T-helper 17 cell (primary cell): ENCODE measurements at regions not wholly inside any gene's neighbourhood (a gene's known extent, or its start where the extent isn't known, plus 50 kb on each side); places are given as distances from the start of the nearest gene placed in this dataset.

Source experiments
- ATAC-seq: fragments of 150-1000 bp; cut with Tn5 transposase; 2 replicates; pipeline ENCODE4 v1.10.0; 2021; ENCODE audit warnings: mild to moderate bottlenecking, moderate library complexity
- DNase-seq, 3 donors: peaks; one replicate each; pipeline versions ENCODE4 v3.0.0 to v3.0.0-alpha.2; 2020 to 2021
- H3K9me3 ChIP-seq: one replicate; pipeline ENCODE4 v1.7.0; 2013; ENCODE audit warnings: low read length, mild to moderate bottlenecking; ENCODE audit not compliant: control insufficient read depth, poor library complexity, severe bottlenecking
- H3K27ac Mint-ChIP-seq: one replicate; pipeline ENCODE4 v1.8.0; 2022; ENCODE audit warnings: mild to moderate bottlenecking, moderate library complexity, mixed read lengths
- H3K27me3 Mint-ChIP-seq: one replicate; pipeline ENCODE4 v1.8.0; 2022; ENCODE audit warnings: mixed read lengths
- H3K36me3 Mint-ChIP-seq: one replicate; pipeline ENCODE4 v1.8.0; 2022; ENCODE audit warnings: low read depth, mixed read lengths
- H3K4me1 Mint-ChIP-seq: one replicate; pipeline ENCODE4 v1.8.0; 2022; ENCODE audit warnings: mild to moderate bottlenecking, mixed read lengths
- H3K4me3 Mint-ChIP-seq: one replicate; pipeline ENCODE4 v1.8.0; 2022; ENCODE audit warnings: mild to moderate bottlenecking, moderate library complexity, mixed read lengths

- Mint-ChIP-seq H3K36me3 (peaks cover 2% of the 10 kb centered on the region), H3K27ac (no peak overlapping the region), H3K27me3 (no peaks in the 10 kb centered on the region), H3K4me3 (no peak overlapping the region), H3K4me1 (peaks cover 31% of the 10 kb centered on the region)
- no peaks in the 10 kb centered on the region for H3K9me3 ChIP-seq
- no peak for DNase-seq
- ATAC-seq = no peak
Observed at GRCh38 chr1:101086783-101087182, 61.2 kb upstream of the DPH5 start.

- ATAC-seq = peak; percentile 93
- DNase-seq = no peak
- peaks cover 3% of the 10 kb centered on the region for H3K36me3 Mint-ChIP-seq
- H3K27ac Mint-ChIP-seq = peak overlapping the region; percentile 89
- peak overlapping the region; percentile 72 for H3K4me3 Mint-ChIP-seq
- H3K27me3 Mint-ChIP-seq = no peaks in the 10 kb centered on the region
- H3K9me3 ChIP-seq = no peaks in the 10 kb centered on the region
- peaks cover 29% of the 10 kb centered on the region for H3K4me1 Mint-ChIP-seq
Observed at GRCh38 chr1:101081496-101082488, 56.2 kb upstream of the DPH5 start.

- Mint-ChIP-seq H3K36me3 (peaks cover 3% of the 10 kb centered on the region), H3K4me1 (peaks cover 29% of the 10 kb centered on the region)
Observed at GRCh38 chr1:101080859-101081258, 55.3 kb upstream of the DPH5 start.

GRCh38 chr1:101079341-101079740 is 53.8 kb upstream of the DPH5 start:
- Mint-ChIP-seq H3K4me3 (no peak overlapping the region), H3K27me3 (no peaks in the 10 kb centered on the region), H3K27ac (no peak overlapping the region), H3K36me3 (peaks cover 3% of the 10 kb centered on the region), H3K4me1 (peaks cover 25% of the 10 kb centered on the region)
- no peaks in the 10 kb centered on the region for H3K9me3 ChIP-seq
- DNase-seq (no peak), ATAC-seq (no peak)

More at GRCh38 chr1:101080859-101081258, 55.3 kb upstream of the DPH5 start:
- no peak for DNase-seq
- Mint-ChIP-seq H3K27ac (peak overlapping the region; percentile 89), H3K27me3 (no peaks in the 10 kb centered on the region), H3K4me3 (no peak overlapping the region)
- no peak for ATAC-seq
- no peaks in the 10 kb centered on the region for H3K9me3 ChIP-seq

- peaks cover 5% of the 10 kb centered on the region for H3K36me3 Mint-ChIP-seq
Observed at GRCh38 chr1:101077849-101078248, 52.3 kb upstream of the DPH5 start.

GRCh38 chr1:101075926-101076325 is 50.3 kb upstream of the DPH5 start:
- Mint-ChIP-seq H3K27ac (peak overlapping the region; percentile 4), H3K4me3 (no peak overlapping the region), H3K27me3 (no peaks in the 10 kb centered on the region), H3K4me1 (peaks cover 10% of the 10 kb centered on the region), H3K36me3 (peaks cover 9% of the 10 kb centered on the region)
- no peak for ATAC-seq
- no peak for DNase-seq
- no peaks in the 10 kb centered on the region for H3K9me3 ChIP-seq

More at GRCh38 chr1:101077849-101078248, 52.3 kb upstream of the DPH5 start:
- no peaks in the 10 kb centered on the region for H3K9me3 ChIP-seq
- H3K4me1 Mint-ChIP-seq = peaks cover 16% of the 10 kb centered on the region
- no peaks in the 10 kb centered on the region for H3K27me3 Mint-ChIP-seq
- H3K27ac Mint-ChIP-seq = no peak overlapping the region
- DNase-seq (no peak), ATAC-seq (no peak)
- H3K4me3 Mint-ChIP-seq = no peak overlapping the region
